ENCODE measurements at regions not wholly inside any gene's neighbourhood (a gene's known extent, or its start where the extent isn't known, plus 50 kb on each side); places are given as distances from the start of the nearest gene placed in this dataset.

GRCh38 chr1:208298593-208299269, 54.5 kb upstream of the PLXNA2 start:
- DNase-seq (ENCODE audit: low read depth), result no peak

DNA sequence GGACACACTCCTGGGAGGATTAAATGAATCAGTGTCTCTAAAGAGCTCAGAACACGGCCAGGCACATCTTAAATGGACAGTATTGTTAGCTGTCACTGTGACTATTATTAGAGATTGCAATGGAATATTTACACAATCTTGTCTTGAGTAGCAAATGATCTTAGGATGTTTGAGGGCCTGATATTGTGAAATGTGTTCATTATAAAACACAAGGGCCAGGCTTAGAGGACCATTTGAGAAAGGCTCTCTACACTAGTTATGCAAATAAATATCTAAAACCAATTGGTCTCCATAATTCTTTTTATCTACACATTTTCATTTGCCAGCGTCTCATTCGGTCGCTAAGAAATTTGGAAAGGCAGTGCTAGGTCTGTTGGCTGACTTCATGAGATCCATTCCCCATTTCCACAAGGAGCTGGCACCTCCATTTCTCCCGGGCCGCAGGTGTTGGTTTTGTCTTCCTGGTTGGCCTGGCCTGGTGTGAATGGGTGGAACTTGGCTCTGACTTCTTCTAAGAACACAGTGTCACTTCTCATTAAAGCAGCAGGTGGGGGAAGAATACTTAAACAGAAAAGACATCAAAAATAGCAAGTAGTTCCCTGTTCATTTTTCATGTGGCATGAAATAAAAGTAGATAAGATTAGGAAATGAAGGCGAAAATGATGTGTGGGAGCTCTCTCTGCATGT, 56.0 kb upstream of the PLXNA2 start:
- DNase-seq (ENCODE audit: low read depth), result no peak

GRCh38 chr1:208302699-208303238, 58.6 kb upstream of the PLXNA2 start:
- DNase-seq (ENCODE audit: low read depth), result no peak

- DNase-seq (ENCODE audit: low read depth), result peak; percentile 41
Measured at GRCh38 chr1:208303743-208304712, 59.8 kb upstream of the PLXNA2 start.

DNA sequence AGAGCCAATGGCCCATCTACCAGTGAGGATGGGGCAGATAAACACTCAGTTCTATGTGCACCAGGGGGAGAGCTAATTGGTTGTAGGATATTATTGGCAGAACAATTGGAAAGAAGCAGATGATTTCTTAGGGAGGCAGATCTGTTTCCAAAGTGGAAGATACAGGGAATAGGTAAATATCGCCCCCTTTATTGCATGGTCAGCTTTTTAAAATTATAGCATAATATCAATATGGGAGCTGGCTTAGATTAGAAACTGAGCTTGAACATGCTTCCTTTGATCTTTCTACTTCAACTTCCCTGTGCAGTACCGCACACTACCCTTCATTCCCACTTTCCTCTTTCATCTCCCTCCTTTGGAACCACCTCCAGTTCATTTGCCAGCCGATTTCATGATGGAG, 64.0 kb upstream of the PLXNA2 start:
- no peak for DNase-seq (ENCODE audit: low read depth)

- no peak for DNase-seq (ENCODE audit: low read depth)
Measured at GRCh38 chr1:208309771-208310170, 65.6 kb upstream of the PLXNA2 start.

GRCh38 chr1:208312706-208313105, 68.5 kb upstream of the PLXNA2 start:
- DNase-seq (ENCODE audit: low read depth), result no peak

DNA sequence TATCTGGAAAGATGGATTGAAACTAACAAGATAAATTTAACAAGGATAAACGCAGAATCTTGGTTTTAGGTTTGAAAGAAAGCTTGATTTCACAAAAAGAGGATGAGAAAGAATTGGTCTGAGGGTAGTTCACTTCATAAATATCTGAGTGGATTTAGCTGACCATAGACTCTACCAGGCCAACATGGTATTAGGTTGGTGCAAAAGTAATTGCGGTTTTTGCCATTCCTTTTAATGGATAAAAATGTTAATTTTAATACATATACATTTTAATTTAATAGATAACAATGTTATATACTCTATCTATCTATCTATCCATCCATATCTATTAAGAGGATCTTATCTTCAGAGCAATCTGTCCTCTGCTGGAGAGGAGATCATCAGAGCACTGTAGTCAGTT, 70.2 kb upstream of the PLXNA2 start:
- DNase-seq (ENCODE audit: low read depth), result no peak

DNA sequence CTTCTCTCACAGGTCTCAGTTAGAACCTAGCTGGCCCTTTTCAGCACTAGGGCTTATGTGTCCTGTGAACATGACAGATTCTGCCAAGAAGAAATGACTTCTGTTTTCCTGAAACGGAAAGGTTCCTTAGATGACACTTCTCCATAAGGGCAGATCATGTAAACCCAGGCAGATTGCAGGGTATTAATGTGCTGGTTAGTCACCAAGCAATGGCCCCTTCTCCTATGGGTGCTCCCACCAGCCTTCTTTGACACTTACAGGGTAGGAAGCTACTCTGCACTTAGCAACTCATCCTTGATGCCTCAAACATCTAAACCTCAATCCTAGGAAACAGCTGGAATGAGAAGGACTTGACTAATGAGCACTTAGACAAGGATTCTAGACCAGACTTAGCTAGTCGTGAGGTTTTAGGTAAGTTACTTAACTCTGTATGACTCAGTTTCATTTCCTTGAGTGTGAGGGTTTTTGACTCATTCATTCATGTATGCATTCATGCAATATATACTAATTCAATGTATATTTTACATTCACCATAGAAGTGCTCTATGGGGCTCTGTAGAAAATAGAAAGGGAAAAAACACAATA, 74.1 kb upstream of the PLXNA2 start:
- DNase-seq (ENCODE audit: low read depth), result no peak

DNA sequence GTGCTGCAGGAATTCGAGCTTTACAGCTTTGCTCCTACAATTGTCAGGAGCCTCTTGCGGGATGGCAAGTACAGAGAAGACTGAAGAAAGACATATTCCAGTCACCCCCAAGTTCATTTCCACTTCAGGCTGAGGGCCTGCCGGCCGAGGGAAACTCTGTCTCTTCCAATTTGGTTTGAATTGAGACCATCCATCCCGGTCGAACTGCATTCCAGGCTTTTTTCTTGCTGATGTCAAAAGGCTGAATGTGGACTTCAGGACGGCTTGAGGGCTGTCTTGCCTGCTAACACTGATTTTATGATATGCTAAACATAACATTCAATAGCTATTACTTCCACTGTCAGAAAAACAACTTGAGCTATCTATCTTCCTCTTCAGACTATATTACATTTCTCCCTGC, 79.8 kb upstream of the PLXNA2 start:
- DNase-seq (ENCODE audit: low read depth), result no peak

DNA sequence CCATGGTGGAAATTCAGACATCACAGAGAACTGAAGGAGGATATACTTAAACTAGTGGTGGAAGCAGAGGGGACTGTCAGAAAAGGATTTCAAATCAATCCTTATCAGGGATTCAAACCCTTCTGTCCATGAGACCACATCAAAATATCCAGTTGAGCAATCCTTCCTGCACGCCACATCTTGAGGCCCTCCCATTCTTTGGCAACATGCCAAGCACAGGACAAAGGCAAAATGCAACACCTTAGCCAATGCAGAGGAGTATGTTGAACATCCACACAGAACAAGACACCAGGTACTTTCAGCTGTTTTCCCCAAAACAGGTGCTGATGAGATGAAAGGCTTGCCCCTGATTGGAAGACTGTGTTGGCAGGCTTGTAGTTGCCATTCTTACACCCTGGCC, 81.8 kb upstream of the PLXNA2 start:
- no peak for DNase-seq (ENCODE audit: low read depth)

- DNase-seq (ENCODE audit: low read depth), result peak; percentile 14
Measured at GRCh38 chr1:208329300-208329699, 85.1 kb upstream of the PLXNA2 start.

GRCh38 chr1:208332036-208332773, 88.0 kb upstream of the PLXNA2 start:
- DNase-seq (ENCODE audit: low read depth), result no peak

GRCh38 chr1:208332774-208333126, 88.6 kb upstream of the PLXNA2 start:
- no peak for DNase-seq (ENCODE audit: low read depth)

- no peak for DNase-seq (ENCODE audit: low read depth)
Measured at GRCh38 chr1:208333676-208334075, 89.5 kb upstream of the PLXNA2 start.

DNA sequence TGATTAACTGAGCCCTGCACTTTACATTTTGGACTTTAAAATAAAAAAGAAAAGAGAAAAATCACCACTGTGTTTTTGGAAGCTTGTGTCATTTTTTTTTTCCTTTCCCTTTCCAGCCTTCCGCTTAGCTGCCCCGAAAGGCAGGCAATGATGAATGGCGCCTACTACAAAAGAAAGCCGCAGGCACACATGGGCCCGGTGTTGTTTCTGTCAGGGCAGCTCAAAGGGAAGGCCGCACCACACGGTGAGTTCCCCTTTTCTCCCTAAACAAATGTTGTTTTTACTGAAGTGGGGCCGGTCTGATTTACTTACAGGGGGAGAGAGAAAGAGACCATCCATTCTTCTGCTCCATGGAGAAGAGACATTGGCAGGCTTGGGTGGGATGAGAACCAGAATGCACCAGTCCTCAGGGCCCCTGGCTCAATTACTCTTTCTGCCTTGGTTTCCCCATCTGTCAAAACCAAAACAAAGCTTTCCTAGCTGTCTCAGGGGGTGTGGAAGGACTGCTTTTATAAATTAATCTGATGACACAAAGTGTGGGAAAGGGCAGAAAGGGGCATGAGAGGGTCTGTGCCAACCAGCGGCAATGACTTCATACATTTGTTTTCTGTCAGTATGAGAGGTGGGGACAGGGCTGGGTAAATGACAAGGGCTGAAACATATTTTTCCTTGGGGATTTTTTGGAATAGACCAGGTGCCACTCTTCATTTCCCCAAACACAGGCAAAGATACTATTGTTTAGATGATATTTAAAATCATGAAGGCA, 91.4 kb upstream of the PLXNA2 start:
- no peak for DNase-seq (ENCODE audit: low read depth)

GRCh38 chr1:208336137-208336518, 91.9 kb upstream of the PLXNA2 start:
- no peak for DNase-seq (ENCODE audit: low read depth)

- no peak for DNase-seq (ENCODE audit: low read depth)
Measured at GRCh38 chr1:208339911-208340310, 95.7 kb upstream of the PLXNA2 start.

DNA sequence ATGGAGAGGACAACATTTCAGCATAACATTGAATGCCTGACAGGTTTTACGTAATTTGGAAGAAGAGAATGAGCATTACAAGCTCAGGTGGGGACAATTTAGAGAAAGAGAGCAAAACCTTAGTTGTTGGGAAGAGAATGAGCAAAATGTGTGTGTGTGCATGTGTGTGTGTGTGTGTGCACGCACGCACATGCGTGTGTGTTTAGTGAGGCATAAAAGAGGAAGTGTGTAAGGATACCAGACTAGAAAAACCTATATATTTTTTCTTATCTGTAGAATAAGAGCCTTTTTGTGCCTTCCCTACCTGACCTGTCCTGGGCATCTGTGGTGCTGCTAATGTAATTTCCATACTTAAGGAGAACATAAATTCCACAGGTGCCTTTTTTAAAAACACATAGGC, 99.0 kb upstream of the PLXNA2 start:
- no peak for DNase-seq (ENCODE audit: low read depth)

- DNase-seq (ENCODE audit: low read depth), result no peak
Measured at GRCh38 chr1:208344202-208344857, 100.1 kb upstream of the PLXNA2 start.

Data from EH (cell line).